Endothelial cell of hepatic sinusoid (primary cell): ENCODE measurements at regions not wholly inside any gene's neighbourhood (a gene's known extent, or its start where the extent isn't known, plus 50 kb on each side); places are given as distances from the start of the nearest gene placed in this dataset.

Experiments
- in situ Hi-C: cut with HindIII; loops from 2 replicates; pipeline ENCODE4 v1.10.0; 2017; ENCODE audit warnings: low sequenced_read_pairs

DNA sequence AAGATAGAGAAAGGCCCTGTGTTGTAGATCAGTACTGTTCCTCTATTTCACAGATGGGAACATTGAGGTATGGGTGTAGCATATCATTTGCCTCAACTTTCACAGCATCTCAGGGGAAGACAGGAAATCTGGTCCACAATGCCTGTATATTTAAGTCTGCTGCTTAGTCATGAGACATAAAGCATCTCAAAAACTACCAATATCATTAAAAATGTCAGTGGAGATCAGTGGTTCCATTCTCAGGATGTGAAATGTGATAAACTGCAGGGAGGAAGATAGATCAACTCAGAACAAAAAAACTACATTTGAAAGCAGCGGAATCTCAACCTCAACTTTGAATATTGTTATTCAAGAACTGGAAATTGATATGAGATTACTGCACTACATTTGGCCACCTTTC is 192.9 kb upstream of the PREP start:
- in situ Hi-C loops: no loop called here

DNA sequence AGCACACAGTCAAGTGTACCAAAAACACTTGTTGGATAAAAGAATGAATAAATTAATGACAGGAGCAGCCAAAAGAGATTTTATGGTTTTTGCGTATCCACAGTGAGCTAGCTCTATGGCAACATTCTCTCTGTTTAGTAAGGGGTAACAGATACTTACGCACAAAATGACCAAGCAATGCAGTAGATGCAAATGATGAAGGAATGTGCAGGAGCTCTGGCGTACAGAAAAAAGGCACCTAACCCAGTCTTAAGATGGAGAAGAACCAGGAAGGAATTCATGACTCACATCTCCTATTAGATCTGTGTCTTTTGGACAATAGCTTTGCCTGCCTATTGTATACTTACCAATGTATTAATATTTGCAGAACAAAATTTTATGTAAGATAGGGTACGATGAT is 191.9 kb upstream of the PREP start:
- in situ Hi-C loops: no loop called here

GRCh38 chr6:105593805-105594671 is 191.2 kb upstream of the PREP start:
- in situ Hi-C loops: no loop called here

GRCh38 chr6:105593056-105593690 is 190.3 kb upstream of the PREP start:
- in situ Hi-C loops: no loop called here

DNA sequence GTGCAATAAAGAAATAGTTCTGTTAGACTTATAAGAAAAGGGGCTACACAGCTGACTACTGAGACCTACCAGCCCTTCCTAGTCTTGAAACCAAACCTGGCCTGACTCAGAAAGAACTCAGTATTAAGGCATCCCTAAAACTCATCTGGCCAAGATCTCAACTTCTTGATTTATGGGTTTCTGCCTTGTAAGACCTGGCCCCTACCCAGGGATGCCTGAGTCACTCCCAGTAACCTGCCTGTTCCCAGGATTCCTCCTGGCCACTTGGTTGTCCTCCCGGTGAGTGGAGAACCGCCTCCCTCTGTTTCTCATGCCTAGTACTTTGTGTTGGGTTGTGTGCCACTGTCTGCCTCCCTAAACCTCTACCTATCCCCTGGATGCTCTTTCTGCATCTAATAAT is 189.4 kb upstream of the PREP start:
- in situ Hi-C loops: no loop called here

DNA sequence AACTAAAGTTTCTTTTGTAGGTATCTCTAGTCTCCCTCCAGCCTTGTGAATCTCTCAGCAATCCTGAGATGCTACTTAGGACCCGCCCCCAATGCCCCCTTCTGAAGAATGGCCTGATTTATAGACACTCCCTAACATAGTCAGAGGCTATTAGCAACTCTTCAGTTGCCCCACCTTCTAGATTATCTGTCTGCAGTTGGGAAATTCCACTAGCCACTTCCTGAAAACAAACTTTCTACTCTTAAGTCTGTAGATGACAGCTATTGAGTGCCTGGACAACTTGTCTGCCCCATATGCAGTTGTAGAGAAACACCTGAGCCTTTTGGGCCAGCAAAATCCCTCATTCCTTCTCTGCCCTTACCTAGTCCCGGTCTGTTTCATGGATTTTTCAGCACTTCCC is 188.2 kb upstream of the PREP start:
- in situ Hi-C loops: no loop called here

- in situ Hi-C loops: no loop called here
Observed at GRCh38 chr6:105588123-105588710, 185.3 kb upstream of the PREP start.

GRCh38 chr6:105587349-105588122 is 184.7 kb upstream of the PREP start:
- in situ Hi-C loops: no loop called here

- in situ Hi-C loops: no loop called here
Observed at GRCh38 chr6:105578179-105578707, 175.4 kb upstream of the PREP start.

- in situ Hi-C loops: no loop called here
Observed at GRCh38 chr6:105573556-105573955, 170.7 kb upstream of the PREP start.

DNA sequence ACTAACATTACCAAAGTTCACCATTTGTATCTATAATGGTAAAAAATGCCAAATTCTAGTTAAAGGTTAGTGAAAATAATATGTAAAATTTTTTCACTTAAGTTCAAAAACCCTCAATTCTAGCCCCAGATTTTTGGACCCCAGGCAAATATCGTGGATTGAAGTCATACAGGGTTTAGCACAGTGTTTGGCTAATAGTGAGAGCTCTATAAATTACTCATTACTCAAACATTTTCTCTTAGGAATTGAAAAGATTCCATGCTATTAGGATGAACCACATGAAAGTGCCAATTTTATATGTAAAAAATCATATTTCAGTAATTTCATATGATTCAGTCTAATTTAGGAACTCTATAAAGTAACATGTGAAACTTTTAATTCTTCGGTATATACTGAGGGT is 170.3 kb upstream of the PREP start:
- in situ Hi-C loops: no loop called here

GRCh38 chr6:105570416-105570815 is 167.5 kb upstream of the PREP start:
- in situ Hi-C loops: no loop called here

DNA sequence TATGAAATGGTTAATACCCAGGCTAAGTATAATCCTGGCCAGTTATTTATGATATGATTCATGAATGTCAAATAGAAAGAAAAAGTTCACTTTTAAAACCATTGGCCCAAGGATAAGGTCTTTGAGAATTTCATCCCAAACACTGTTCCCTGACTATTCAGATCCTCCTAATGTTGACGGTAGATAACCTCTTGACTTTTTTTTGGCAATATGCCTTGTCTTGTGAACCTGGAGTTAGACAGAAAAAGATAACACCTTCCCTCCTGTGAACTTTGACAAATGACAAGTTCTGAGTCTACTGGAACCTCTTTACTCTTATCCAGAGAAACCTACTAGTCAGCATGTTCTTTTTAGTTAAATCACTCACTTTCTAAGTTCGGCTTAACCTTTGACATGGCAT is 166.8 kb upstream of the PREP start:
- in situ Hi-C loops: no loop called here

- in situ Hi-C loops: no loop called here
Observed at GRCh38 chr6:105568751-105569150, 165.9 kb upstream of the PREP start.

DNA sequence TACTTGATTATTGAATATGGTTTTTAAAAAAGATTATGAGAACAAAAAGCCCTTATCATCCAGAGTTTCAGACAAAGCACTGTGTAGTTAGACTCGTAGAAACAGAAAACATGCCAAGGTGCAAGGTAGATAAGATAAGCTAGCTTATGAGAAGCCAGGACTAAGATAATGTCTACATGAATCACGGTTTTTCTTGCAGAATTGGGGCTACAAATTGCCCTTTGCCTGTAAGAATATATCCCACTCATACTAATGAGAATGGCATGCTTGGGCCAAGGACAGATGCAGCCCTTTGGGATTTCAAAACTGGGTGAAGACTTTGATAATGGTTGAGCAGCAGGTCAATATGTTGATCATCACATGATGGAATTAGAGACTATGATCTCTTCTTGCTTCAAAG is 165.3 kb upstream of the PREP start:
- in situ Hi-C loops: no loop called here

GRCh38 chr6:105567140-105567539 is 164.3 kb upstream of the PREP start:
- in situ Hi-C loops: no loop called here

- in situ Hi-C loops: no loop called here
Observed at GRCh38 chr6:105566503-105566902, 163.6 kb upstream of the PREP start.

- in situ Hi-C loops: no loop called here
Observed at GRCh38 chr6:105564121-105564902, 161.4 kb upstream of the PREP start.

DNA sequence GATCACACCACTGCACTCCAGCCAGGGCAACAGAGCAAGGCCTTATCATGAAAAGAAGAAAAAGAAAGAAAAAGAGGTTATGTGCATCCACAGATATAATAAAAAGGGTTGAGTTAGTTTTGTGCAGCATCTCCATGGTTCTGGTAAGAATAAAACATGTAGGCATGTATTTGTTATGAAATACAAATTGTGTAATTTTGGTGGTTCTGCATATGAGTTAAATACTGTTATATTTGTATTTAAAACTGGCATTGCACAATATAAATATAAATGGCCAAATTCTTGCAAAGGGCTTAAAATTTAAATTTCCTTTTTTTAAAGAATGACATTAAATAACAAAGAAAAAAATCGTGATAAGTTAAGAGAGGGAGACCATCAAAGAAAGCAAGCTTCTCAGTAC is 159.1 kb upstream of the PREP start:
- in situ Hi-C loops: no loop called here

- in situ Hi-C loops: no loop called here
Observed at GRCh38 chr6:105561486-105561885, 158.6 kb upstream of the PREP start.
